Fibroblast of lung (primary cell): ENCODE measurements at regions not wholly inside any gene's neighbourhood (a gene's known extent, or its start where the extent isn't known, plus 50 kb on each side); places are given as distances from the start of the nearest gene placed in this dataset.

Experiments used
- DNase-seq, 2 donors: peaks; one replicate each; pipeline versions ENCODE4 v3.0.0 to v3.0.0-alpha.2; 2010; ENCODE audit warnings: low read depth in 2 of 2
- H2AFZ ChIP-seq: 2 replicates; pipeline ENCODE4 v1.5.1; 2012; ENCODE audit warnings: low read length, control low read depth, inconsistent platforms
- H3K27ac ChIP-seq: 2 replicates; pipeline ENCODE4 v1.5.1; 2011; ENCODE audit warnings: low read length, control low read depth; ENCODE audit not compliant: insufficient read depth
- H3K27me3 ChIP-seq: 2 replicates; pipeline ENCODE4 v1.5.1; 2011; ENCODE audit warnings: mild to moderate bottlenecking, low read length; ENCODE audit not compliant: control insufficient read depth, insufficient read depth
- H3K36me3 ChIP-seq: 2 replicates; pipeline ENCODE4 v1.5.1; 2011; ENCODE audit warnings: low read length; ENCODE audit not compliant: control insufficient read depth, insufficient read depth
- H3K4me1 ChIP-seq: 2 replicates; pipeline ENCODE4 v1.5.1; 2011; ENCODE audit warnings: low read length; ENCODE audit not compliant: control insufficient read depth, insufficient read depth; ENCODE audit errors: extremely low read depth
- H3K4me2 ChIP-seq: 2 replicates; pipeline ENCODE4 v1.5.1; 2011; ENCODE audit warnings: low read length, control low read depth; ENCODE audit not compliant: insufficient read depth; ENCODE audit errors: extremely low read depth
- H3K4me3 ChIP-seq, 4 experiments: fragments of 200-600 bp in 1 of 4; sonication (generic) in 1 of 4; replicated peaks in 1 of 4; 2 replicates each; pipeline ENCODE4 v1.5.1; 2011 to 2016; ENCODE audit warnings: low read length in 4 of 4, low read depth in 3 of 4, mild to moderate bottlenecking in 3 of 4, control low read depth in 2 of 4, inconsistent platforms in 1 of 4, mixed read lengths in 1 of 4; ENCODE audit not compliant: insufficient read depth in 1 of 4; ENCODE audit errors: control extremely low read depth in 1 of 4
- H3K79me2 ChIP-seq: 2 replicates; pipeline ENCODE4 v1.5.1; 2012; ENCODE audit warnings: mild to moderate bottlenecking, low read length, inconsistent platforms; ENCODE audit not compliant: control insufficient read depth, insufficient read depth
- H3K9ac ChIP-seq: 2 replicates; pipeline ENCODE4 v1.5.1; 2011; ENCODE audit warnings: mild to moderate bottlenecking, low read length, control low read depth; ENCODE audit not compliant: insufficient read depth
- H3K9me3 ChIP-seq: 2 replicates; pipeline ENCODE4 v1.5.1; 2012; ENCODE audit warnings: low read depth, low read length; ENCODE audit not compliant: control insufficient read depth, insufficient read depth
- H4K20me1 ChIP-seq: 2 replicates; pipeline ENCODE4 v1.5.1; 2011; ENCODE audit warnings: low read length; ENCODE audit not compliant: control insufficient read depth, insufficient read depth; ENCODE audit errors: extremely low read depth
- CTCF ChIP-seq, 2 donors: IDR thresholded peaks in 1 of 2; conservative IDR thresholded peaks in 1 of 2; 1 replicate in 1 of 2; 2 replicates in 1 of 2; pipeline ENCODE4 v1.5.1; 2011 to 2012; ENCODE audit warnings: low read length in 2 of 2, control low read depth in 1 of 2, inconsistent platforms in 1 of 2, low read depth in 1 of 2, mild to moderate bottlenecking in 1 of 2
- EZH2 ChIP-seq: IDR thresholded peaks from 2 replicates; pipeline ENCODE4 v1.5.1; 2012; ENCODE audit warnings: low read length, control low read depth, mild to moderate bottlenecking; ENCODE audit errors: missing control alignments

GRCh38 chr20:57023007-57023406 lies 243.4 kb downstream of the BMP7 start:
- TF ChIP-seq EZH2 (no peak), CTCF (conservative IDR thresholded peaks at IDR 0.05 in 1 of 2, IDR thresholded peaks at IDR 0.05 in 1 of 2; ENCODE audit: low read depth in 1 of 2, low read length in 2 of 2) (no peak)
- no peaks in the 10 kb centered on the region for H3K36me3 ChIP-seq

GRCh38 chr20:57023997-57024396 lies 242.4 kb downstream of the BMP7 start:
- Histone ChIP-seq H3K4me1 (no peaks in the 10 kb centered on the region), H3K36me3 (no peaks in the 10 kb centered on the region), H2AFZ (no peak overlapping the region), H3K9me3 (no peaks in the 10 kb centered on the region), H3K27me3 (no peaks in the 10 kb centered on the region), H4K20me1 (no peaks in the 10 kb centered on the region), H3K9ac (no peak overlapping the region), H3K27ac (no peak overlapping the region), H3K79me2 (no peaks in the 10 kb centered on the region), H3K4me3 (no peak overlapping the region), H3K4me2 (no peak overlapping the region)
- TF ChIP-seq CTCF (conservative IDR thresholded peaks at IDR 0.05 in 1 of 2, IDR thresholded peaks at IDR 0.05 in 1 of 2; ENCODE audit: low read depth in 1 of 2, low read length in 2 of 2) (no peak), EZH2 (no peak)
- no peak for DNase-seq

More at GRCh38 chr20:57023007-57023406, 243.4 kb downstream of the BMP7 start:
- Histone ChIP-seq H3K9ac (no peak overlapping the region), H3K4me1 (no peaks in the 10 kb centered on the region), H3K27ac (no peak overlapping the region), H3K79me2 (no peaks in the 10 kb centered on the region), H3K27me3 (no peaks in the 10 kb centered on the region), H3K4me3 (no peak overlapping the region), H3K9me3 (no peaks in the 10 kb centered on the region), H4K20me1 (no peaks in the 10 kb centered on the region), H3K4me2 (no peak overlapping the region), H2AFZ (no peak overlapping the region)
- no peak for DNase-seq

DNA sequence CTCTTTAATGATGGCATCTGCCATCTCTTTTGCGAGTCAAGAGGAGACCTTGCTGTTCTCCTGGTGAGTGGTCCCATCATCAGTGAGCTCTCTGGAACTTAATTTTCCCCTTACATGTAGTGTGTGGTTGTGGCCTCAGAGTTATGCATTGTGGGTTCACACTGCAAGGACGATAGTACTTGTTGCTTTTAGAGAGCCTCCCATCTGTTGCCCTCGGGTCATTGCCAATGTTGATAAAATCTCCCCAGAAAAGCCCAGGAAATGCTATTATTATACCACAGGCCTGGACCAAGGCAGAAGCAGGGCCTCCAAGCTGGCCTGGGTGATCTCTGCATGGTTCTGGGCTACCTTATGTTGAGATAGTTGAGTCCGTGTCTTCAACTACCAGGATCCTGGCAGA lies 241.6 kb downstream of the BMP7 start:
- H3K4me1 ChIP-seq, result no peaks in the 10 kb centered on the region
- no peaks in the 10 kb centered on the region for H3K9me3 ChIP-seq
- H3K27me3 ChIP-seq, result no peaks in the 10 kb centered on the region
- no peaks in the 10 kb centered on the region for H4K20me1 ChIP-seq
- no peak overlapping the region for H3K4me3 ChIP-seq
- no peak for TF ChIP-seq EZH2
- no peak for TF ChIP-seq CTCF (conservative IDR thresholded peaks at IDR 0.05 in 1 of 2, IDR thresholded peaks at IDR 0.05 in 1 of 2; ENCODE audit: low read depth in 1 of 2, low read length in 2 of 2)
- no peaks in the 10 kb centered on the region for H3K36me3 ChIP-seq
- no peak overlapping the region for H3K4me2 ChIP-seq
- no peaks in the 10 kb centered on the region for H3K79me2 ChIP-seq
- no peak for DNase-seq
- H3K27ac ChIP-seq, result no peak overlapping the region
- H2AFZ ChIP-seq, result no peak overlapping the region
- H3K9ac ChIP-seq, result no peak overlapping the region
